ENCODE measurements at regions not wholly inside any gene's neighbourhood (a gene's known extent, or its start where the extent isn't known, plus 50 kb on each side); places are given as distances from the start of the nearest gene placed in this dataset.

DNA sequence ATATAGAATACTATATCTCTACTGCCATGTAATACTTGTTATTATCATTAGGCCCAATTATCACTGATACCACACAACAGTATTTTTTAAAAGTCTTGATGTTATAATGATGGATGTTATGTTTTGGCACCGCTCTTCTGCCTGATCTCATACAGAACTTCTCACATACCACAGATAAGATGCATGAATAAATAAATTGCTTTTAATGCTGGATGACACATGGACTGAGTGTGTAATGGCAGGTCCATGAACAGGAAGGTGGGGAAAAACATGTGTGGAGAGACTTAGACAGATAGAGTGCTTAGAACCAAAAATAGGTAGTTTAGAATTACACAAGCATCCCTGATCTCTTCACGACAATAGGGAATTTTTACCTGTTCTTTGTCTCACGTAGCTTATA is 258.4 kb upstream of the MARCKS start:
- no peak for DNase-seq
- TF ChIP-seq POLR2A (IDR thresholded peaks at IDR 0.05; ENCODE audit: low read length) (no peak), GATA1 (IDR thresholded peaks at IDR 0.05; ENCODE audit: low read depth, low read length) (no peak)

- no peak for DNase-seq
- TF ChIP-seq GATA1 (IDR thresholded peaks at IDR 0.05; ENCODE audit: low read depth, low read length) (no peak), POLR2A (IDR thresholded peaks at IDR 0.05; ENCODE audit: low read length) (no peak)
Observed at GRCh38 chr6:113599444-113599843, 257.7 kb upstream of the MARCKS start.

DNA sequence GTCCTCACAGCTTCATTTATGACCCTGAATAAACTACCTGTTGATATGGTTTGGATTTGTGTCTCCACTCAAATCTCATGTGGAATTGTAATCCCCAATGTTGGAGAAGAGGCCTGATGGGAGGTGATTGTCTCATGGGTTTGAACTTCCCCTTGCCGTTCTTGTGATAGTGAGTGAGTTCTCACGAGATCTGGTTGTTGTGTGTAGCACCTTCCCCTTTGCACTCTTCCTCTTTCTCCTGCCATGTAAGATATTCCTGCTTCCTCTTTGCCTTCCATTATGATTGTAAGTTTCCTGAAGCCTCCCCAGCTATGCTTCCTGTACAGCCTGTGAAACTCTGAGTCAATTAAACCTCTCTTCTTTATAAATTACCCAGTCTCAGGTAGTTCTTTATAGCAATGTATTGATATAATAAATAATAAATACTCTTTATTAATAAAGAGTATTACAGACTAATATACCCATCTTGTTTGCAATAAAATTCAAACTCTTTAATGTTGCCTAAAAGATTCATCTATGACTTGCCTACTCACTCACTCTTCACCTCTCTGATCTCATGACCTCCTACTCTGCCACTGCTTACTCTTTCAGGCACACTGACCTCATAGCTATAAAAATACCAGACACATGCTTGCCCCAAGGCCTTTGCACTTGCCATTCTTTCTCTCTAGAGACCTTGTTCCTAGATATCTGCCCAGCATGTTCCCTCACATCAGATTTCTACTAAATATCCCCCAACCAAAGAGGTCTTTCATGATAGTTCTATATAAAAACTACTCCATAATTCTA is 256.4 kb upstream of the MARCKS start:
- TF ChIP-seq POLR2A (IDR thresholded peaks at IDR 0.05; ENCODE audit: low read length) (no peak), GATA1 (IDR thresholded peaks at IDR 0.05; ENCODE audit: low read depth, low read length) (no peak)
- DNase-seq, result no peak

DNA sequence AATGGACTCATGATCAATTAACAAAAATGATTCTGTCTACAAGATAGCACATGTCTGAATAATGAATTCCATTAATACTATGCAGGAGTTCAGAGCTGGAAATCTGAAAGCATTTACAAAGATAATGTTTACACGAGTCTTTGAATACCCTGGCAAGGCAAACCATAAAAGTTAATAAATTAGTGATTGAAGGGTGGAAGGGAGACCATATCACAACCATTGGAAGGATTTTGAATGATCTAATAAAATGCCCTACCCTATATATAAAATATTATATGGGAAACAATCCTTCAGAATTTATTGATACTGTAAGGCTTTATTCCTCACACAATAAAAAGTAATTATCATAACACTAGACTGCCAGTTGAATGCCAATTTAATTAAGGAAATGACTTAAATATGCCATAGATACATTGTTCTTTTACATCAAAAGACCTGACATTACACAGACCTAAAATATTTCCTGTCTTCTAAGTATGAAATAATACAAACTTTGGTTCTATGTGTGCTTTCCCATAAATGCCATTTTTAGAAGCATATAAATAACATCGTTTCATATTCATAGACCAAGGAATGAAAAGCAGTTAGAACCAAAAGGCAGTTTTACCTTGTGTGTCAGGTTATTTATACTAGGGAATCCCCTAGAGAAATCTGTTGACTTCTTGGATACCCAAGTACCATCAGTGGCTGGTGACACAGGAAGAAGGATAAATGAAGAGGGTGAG is 249.2 kb upstream of the MARCKS start:
- no peak for DNase-seq

GRCh38 chr6:113610377-113610988 is 246.7 kb upstream of the MARCKS start:
- no peak for TF ChIP-seq POLR2A (IDR thresholded peaks at IDR 0.05; ENCODE audit: low read length)
- no peak for TF ChIP-seq GATA1 (IDR thresholded peaks at IDR 0.05; ENCODE audit: low read depth, low read length)
- DNase-seq, result no peak

More for the DNA sequence above, 249.2 kb upstream of the MARCKS start:
- TF ChIP-seq GATA1 (IDR thresholded peaks at IDR 0.05; ENCODE audit: low read depth, low read length), result no peak
- no peak for TF ChIP-seq POLR2A (IDR thresholded peaks at IDR 0.05; ENCODE audit: low read length)

GRCh38 chr6:113616701-113617274 is 240.4 kb upstream of the MARCKS start:
- DNase-seq, result no peak
- TF ChIP-seq GATA1 (IDR thresholded peaks at IDR 0.05; ENCODE audit: low read depth, low read length) (no peak), POLR2A (IDR thresholded peaks at IDR 0.05; ENCODE audit: low read length) (no peak)

DNA sequence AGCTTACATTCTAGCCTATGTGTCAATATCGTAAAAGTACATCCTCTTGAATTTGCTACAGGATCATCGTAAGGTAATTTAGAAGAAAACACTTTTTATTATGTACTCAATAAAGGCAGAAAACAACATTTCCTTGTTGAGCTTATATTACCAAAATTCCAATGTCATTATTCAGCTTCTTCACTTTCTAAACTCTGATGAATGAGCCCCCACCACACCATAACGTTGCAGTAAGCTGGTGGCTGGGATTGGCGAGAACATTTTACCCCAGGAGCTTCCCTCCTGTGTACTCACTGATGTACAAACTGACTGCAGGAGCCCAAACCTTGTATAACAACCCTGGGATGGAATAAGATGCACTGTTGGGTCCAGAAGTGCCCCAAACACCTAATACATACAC is 238.1 kb upstream of the MARCKS start:
- TF ChIP-seq POLR2A (IDR thresholded peaks at IDR 0.05; ENCODE audit: low read length) (no peak), GATA1 (IDR thresholded peaks at IDR 0.05; ENCODE audit: low read depth, low read length) (no peak)
- DNase-seq, result no peak

DNA sequence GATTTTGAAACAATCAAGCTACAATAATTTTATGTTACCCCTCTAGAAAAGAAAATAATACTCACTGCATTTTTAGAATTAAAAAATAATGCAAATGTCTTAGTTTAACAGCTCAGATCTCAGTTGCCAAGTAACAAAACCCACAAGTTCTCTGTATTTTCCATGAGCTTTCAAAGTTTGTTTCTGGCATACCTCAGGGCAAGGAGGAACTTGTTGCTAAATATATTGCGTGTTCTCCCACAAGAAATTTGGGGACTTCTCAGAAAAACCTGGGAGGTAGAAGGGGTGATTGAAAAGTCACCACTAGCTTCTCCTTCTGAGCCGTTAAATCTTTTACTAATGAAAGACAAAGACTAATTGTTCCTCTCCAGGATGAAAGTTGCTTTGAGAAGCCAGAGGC is 236.8 kb upstream of the MARCKS start:
- TF ChIP-seq POLR2A (IDR thresholded peaks at IDR 0.05; ENCODE audit: low read length), result no peak
- TF ChIP-seq GATA1 (IDR thresholded peaks at IDR 0.05; ENCODE audit: low read depth, low read length), result no peak
- DNase-seq, result no peak

- DNase-seq, result no peak
- TF ChIP-seq GATA1 (IDR thresholded peaks at IDR 0.05; ENCODE audit: low read depth, low read length) (no peak), POLR2A (IDR thresholded peaks at IDR 0.05; ENCODE audit: low read length) (no peak)
Observed at GRCh38 chr6:113622254-113622653, 234.9 kb upstream of the MARCKS start.

DNA sequence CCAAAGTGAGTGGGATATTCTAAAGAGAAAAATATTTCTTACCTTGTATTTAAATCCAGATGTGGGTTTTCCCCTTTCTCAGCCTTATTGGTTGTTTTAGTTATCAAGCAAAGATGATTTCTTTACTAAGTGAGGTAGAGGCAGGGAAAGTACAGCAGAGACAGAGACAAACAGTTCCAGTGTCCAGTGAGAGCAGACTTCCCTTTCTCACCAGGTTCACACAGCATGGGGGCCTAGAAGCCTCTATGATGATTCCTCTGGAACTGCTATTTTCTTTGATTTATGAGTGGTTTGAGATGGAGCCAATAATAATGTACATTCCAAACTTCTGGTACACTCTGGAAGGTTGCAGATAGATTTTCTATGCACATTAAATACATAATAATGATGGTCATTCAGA is 234.0 kb upstream of the MARCKS start:
- no peak for TF ChIP-seq GATA1 (IDR thresholded peaks at IDR 0.05; ENCODE audit: low read depth, low read length)
- TF ChIP-seq POLR2A (IDR thresholded peaks at IDR 0.05; ENCODE audit: low read length), result no peak

DNA sequence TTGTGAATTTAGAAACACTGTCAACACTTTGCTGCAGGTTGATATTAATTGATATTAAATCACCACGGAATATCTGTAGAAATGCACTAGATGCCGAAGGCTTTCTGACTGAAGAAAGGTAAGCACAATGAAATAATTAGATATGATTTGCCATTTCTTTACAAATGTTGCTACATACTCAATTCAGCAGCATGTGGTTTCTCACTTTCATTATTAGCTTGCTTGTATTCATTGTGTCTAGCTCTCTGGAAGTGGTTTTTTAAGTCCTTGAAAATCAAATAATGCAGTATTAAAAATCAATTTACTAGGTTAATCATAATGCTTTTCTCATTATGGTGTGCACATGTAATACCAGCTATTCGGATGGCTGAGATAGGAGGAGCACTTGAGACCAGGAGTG is 231.3 kb upstream of the MARCKS start:
- no peak for DNase-seq
- TF ChIP-seq GATA1 (IDR thresholded peaks at IDR 0.05; ENCODE audit: low read depth, low read length) (no peak), POLR2A (IDR thresholded peaks at IDR 0.05; ENCODE audit: low read length) (no peak)

More for the DNA sequence above, 234.0 kb upstream of the MARCKS start:
- DNase-seq, result no peak

DNA sequence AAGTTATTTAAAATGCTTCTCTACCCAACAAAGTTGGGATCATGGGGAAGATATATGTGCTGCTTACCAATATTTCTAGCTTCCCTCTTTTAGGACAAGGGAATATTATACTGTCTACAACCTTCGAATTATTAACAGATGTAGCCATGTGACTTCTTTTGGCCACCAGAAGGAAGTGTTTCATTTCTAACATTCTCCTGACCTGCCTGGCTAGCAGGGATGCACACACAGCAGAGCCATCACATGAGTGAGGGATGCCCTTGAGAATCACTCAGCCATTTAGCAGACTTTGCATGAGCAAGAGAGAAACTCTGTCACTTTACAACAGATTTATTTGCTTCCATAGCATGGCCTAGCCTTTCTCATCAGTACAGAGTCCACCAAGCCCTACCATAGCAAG is 230.7 kb upstream of the MARCKS start:
- TF ChIP-seq POLR2A (IDR thresholded peaks at IDR 0.05; ENCODE audit: low read length), result no peak
- no peak for TF ChIP-seq GATA1 (IDR thresholded peaks at IDR 0.05; ENCODE audit: low read depth, low read length)
- no peak for DNase-seq

DNA sequence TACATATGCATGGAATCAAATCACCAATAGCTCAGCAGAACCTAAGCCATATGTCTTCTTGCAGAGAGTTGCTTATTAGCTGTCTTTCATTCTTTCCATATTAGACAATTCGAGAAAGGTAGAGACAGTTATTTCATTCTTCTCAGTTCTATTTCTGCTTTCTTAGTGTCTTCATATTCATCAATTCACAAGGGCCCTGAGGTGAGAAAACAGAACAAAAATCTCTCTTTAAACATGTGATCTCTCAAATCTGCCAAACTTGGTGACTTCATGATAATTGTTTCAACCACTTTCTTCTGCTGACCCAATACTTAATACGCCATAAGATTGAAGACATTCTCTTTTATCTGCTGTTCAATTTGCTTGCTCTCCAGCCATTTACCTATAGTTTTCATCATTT is 229.7 kb upstream of the MARCKS start:
- no peak for DNase-seq
- TF ChIP-seq POLR2A (IDR thresholded peaks at IDR 0.05; ENCODE audit: low read length), result no peak
- TF ChIP-seq GATA1 (IDR thresholded peaks at IDR 0.05; ENCODE audit: low read depth, low read length), result no peak

DNA sequence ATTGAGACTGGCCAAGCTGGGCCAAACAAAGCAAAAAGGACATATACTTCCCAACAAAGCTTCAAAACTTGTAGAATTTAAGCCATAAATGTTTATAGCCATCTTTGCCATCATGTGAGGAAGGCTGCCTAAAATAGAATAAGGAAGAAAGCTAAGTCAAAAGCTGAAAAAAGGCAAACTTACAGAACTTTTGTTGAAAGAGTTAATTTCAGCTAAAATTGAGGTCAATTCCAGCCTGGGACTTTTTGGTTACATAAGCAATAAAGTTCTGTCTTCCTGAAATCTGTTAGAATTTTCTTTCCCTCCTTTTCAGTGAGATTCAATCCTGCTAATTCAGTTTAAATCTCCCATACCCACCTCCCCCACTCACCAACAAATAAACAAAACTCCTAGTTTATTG is 227.9 kb upstream of the MARCKS start:
- DNase-seq, result no peak
- no peak for TF ChIP-seq POLR2A (IDR thresholded peaks at IDR 0.05; ENCODE audit: low read length)
- TF ChIP-seq GATA1 (IDR thresholded peaks at IDR 0.05; ENCODE audit: low read depth, low read length), result no peak
